ENCODE measurements at regions not wholly inside any gene's neighbourhood (a gene's known extent, or its start where the extent isn't known, plus 50 kb on each side); places are given as distances from the start of the nearest gene placed in this dataset.
"Not testable (repeated sequence)": the region's sequence is repeated elsewhere in the genome, so short reads cannot be mapped to it uniquely, and the experiment has no call there.

- H3K27me3 ChIP-seq (ENCODE audit: control insufficient read depth, insufficient read depth, low read length) = no peaks in the 10 kb centered on the region
- intact Hi-C loops (cut with micrococcal nuclease) = no loop called here
- H3K27ac ChIP-seq (ENCODE audit: low read length) = no peak overlapping the region
- no peak overlapping the region for H3K4me3 ChIP-seq (ENCODE audit: low read length)
- no peak for DNase-seq
- ATAC-seq = no peak
- no peak overlapping the region for H3K27ac Mint-ChIP-seq
- no peaks in the 10 kb centered on the region for H3K27me3 Mint-ChIP-seq (ENCODE audit: low read depth in 2 of 2)
- H3K9me3 ChIP-seq (ENCODE audit: control insufficient read depth, insufficient read depth, low read length) = no peaks in the 10 kb centered on the region
- TF ChIP-seq CTCF (IDR thresholded peaks at IDR 0.05) = no peak
- H3K4me1 Mint-ChIP-seq = peaks cover 11 to 25% of the 10 kb centered on the region in 2 donors
- H3K36me3 ChIP-seq (ENCODE audit: control insufficient read depth, insufficient read depth, low read length) = no peaks in the 10 kb centered on the region
- no peaks in the 10 kb centered on the region for H3K9me3 Mint-ChIP-seq
- no peak overlapping the region for H3K4me3 Mint-ChIP-seq
- H3K4me1 ChIP-seq (ENCODE audit: control insufficient read depth, insufficient read depth, low read length) = peaks cover 11% of the 10 kb centered on the region
- 79% methylated on average over 5 of the region's 5 CpGs for WGBS (ENCODE audit: insufficient coverage)
- no peaks in the 10 kb centered on the region for H3K36me3 Mint-ChIP-seq
Measured at GRCh38 chr6:15908871-15909270, 220.0 kb upstream of the MYLIP start.

- intact Hi-C loops (cut with micrococcal nuclease) = no loop called here
- ATAC-seq (no peak), DNase-seq (no peak)
- Histone ChIP-seq H3K36me3 (ENCODE audit: control insufficient read depth, insufficient read depth, low read length) (no peaks in the 10 kb centered on the region), H3K4me1 (ENCODE audit: control insufficient read depth, insufficient read depth, low read length) (peaks cover 11% of the 10 kb centered on the region), H3K27ac (ENCODE audit: low read length) (no peak overlapping the region), H3K4me3 (ENCODE audit: low read length) (no peak overlapping the region), H3K9me3 (ENCODE audit: control insufficient read depth, insufficient read depth, low read length) (no peaks in the 10 kb centered on the region), H3K27me3 (ENCODE audit: control insufficient read depth, insufficient read depth, low read length) (no peaks in the 10 kb centered on the region)
- Mint-ChIP-seq H3K36me3 (no peaks in the 10 kb centered on the region), H3K4me1 (peaks cover 11 to 25% of the 10 kb centered on the region in 2 donors), H3K4me3 (no peak overlapping the region), H3K27ac (no peak overlapping the region), H3K27me3 (ENCODE audit: low read depth in 2 of 2) (no peaks in the 10 kb centered on the region), H3K9me3 (no peaks in the 10 kb centered on the region)
- TF ChIP-seq CTCF (IDR thresholded peaks at IDR 0.05) = no peak
- WGBS (ENCODE audit: insufficient coverage) = 93% methylated on average over 10 of the region's 11 CpGs
Measured at GRCh38 chr6:15907914-15908518, 220.9 kb upstream of the MYLIP start.

- H3K4me1 ChIP-seq (ENCODE audit: control insufficient read depth, insufficient read depth, low read length) = peaks cover 11% of the 10 kb centered on the region
- H3K36me3 ChIP-seq (ENCODE audit: control insufficient read depth, insufficient read depth, low read length); H3K4me3 ChIP-seq (ENCODE audit: low read length); H3K27ac Mint-ChIP-seq; H3K27me3 ChIP-seq (ENCODE audit: control insufficient read depth, insufficient read depth, low read length); intact Hi-C loops (cut with micrococcal nuclease); H3K9me3 ChIP-seq (ENCODE audit: control insufficient read depth, insufficient read depth, low read length); H3K4me3 Mint-ChIP-seq; ATAC-seq; H3K9me3 Mint-ChIP-seq; H3K27ac ChIP-seq (ENCODE audit: low read length); DNase-seq; H3K27me3 Mint-ChIP-seq (ENCODE audit: low read depth in 2 of 2); H3K36me3 Mint-ChIP-seq: not testable (repeated sequence)
- H3K4me1 Mint-ChIP-seq = peaks cover 8 to 22% of the 10 kb centered on the region in 2 donors
- 78% methylated on average over 6 of the region's 7 CpGs for WGBS (ENCODE audit: insufficient coverage)
Measured at GRCh38 chr6:15907220-15907913, 221.5 kb upstream of the MYLIP start.

GRCh38 chr6:15906420-15907016, 222.4 kb upstream of the MYLIP start:
- Histone ChIP-seq H3K9me3 (ENCODE audit: control insufficient read depth, insufficient read depth, low read length) (no peaks in the 10 kb centered on the region), H3K27me3 (ENCODE audit: control insufficient read depth, insufficient read depth, low read length) (no peaks in the 10 kb centered on the region), H3K27ac (ENCODE audit: low read length) (no peak overlapping the region), H3K36me3 (ENCODE audit: control insufficient read depth, insufficient read depth, low read length) (no peaks in the 10 kb centered on the region), H3K4me3 (ENCODE audit: low read length) (no peak overlapping the region), H3K4me1 (ENCODE audit: control insufficient read depth, insufficient read depth, low read length) (peaks cover 16% of the 10 kb centered on the region)
- intact Hi-C loops (cut with micrococcal nuclease) = no loop called here
- DNase-seq (no peak), ATAC-seq (no peak)
- TF ChIP-seq CTCF (IDR thresholded peaks at IDR 0.05) = no peak
- peaks cover 2 to 19% of the 10 kb centered on the region in 2 donors for H3K4me1 Mint-ChIP-seq
- no peaks in the 10 kb centered on the region for H3K9me3 Mint-ChIP-seq
- no peaks in the 10 kb centered on the region for H3K27me3 Mint-ChIP-seq (ENCODE audit: low read depth in 2 of 2)
- 97% methylated on average over 10 of the region's 10 CpGs for WGBS (ENCODE audit: insufficient coverage)
- H3K27ac Mint-ChIP-seq = no peak overlapping the region
- no peak overlapping the region for H3K4me3 Mint-ChIP-seq
- no peaks in the 10 kb centered on the region for H3K36me3 Mint-ChIP-seq
